SH-SY5Y (cell line): ENCODE measurements at regions not wholly inside any gene's neighbourhood (a gene's known extent, or its start where the extent isn't known, plus 50 kb on each side); places are given as distances from the start of the nearest gene placed in this dataset.

Source experiments
- GATA2 ChIP-seq: IDR thresholded peaks from 2 replicates; pipeline ENCODE4 v1.6.1; 2011; ENCODE audit warnings: mild to moderate bottlenecking, low read depth, low read length
- GATA3 ChIP-seq: IDR thresholded peaks from 2 replicates; pipeline ENCODE4 v1.6.1; 2011; ENCODE audit warnings: low read depth, mild to moderate bottlenecking, low read length, moderate library complexity

DNA sequence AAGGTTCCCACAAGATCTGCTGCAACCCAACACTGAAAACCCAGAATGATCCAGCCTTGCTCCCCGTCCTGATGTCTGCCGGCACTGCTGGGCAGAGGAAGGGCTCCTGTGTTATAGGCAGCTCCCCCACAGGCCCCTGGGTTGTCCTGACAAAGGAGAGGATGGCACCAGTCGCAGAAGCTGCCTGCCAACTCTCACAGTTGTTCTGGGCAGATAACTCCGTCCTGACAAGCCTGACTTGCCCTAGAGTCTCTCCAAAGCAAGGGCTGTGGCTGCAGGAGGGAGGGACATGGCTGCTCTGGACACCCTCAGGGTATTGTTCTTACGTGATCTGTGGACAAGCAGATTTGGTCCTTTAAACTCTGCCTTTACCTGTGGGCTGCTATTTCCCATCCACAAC, 243.8 kb downstream of the CDH26 start:
- no peak for TF ChIP-seq GATA2
- no peak for TF ChIP-seq GATA3
